OCI-LY3 (cell line): ENCODE measurements at regions not wholly inside any gene's neighbourhood (a gene's known extent, or its start where the extent isn't known, plus 50 kb on each side); places are given as distances from the start of the nearest gene placed in this dataset.
"Not testable (repeated sequence)": the region's sequence is repeated elsewhere in the genome, so short reads cannot be mapped to it uniquely, and the experiment has no call there.

Experiments
- EZH2phosphoT487 ChIP-seq: fragments of 200-600 bp; shearing (Covaris generic); IDR thresholded peaks from 2 replicates; pipeline ENCODE4 v1.6.1; 2018; ENCODE audit warnings: antibody characterized with exemption, mixed run types, low read depth
- TF ChIP-seq, protein P1 (sequence below): fragments of 200-600, 300-600 bp; sonication (generic); IDR thresholded peaks from 2 replicates; pipeline ENCODE4 v1.5.1; 2014; ENCODE audit warnings: antibody characterized with exemption, low read length, low read depth

DNA sequence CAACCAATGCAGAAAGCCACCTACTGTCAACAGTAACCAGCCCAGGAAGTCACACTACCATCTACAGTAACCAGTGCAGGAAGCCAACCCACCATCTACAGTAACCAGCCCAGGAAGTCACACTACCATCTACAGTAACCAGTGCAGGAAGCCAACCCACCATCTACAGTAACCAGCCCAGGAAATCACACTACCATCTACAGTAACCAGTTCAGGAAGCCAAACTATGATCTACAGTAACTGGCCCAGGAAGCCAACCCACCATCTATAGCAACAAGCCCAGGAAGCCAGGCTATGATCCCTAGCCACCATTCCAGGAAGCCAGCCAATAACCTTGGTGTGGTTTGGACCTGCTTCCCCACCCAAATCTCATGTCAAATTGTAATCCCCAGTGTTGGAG lies 97.4 kb upstream of the APCDD1 start:
- TF ChIP-seq, protein P1, sequence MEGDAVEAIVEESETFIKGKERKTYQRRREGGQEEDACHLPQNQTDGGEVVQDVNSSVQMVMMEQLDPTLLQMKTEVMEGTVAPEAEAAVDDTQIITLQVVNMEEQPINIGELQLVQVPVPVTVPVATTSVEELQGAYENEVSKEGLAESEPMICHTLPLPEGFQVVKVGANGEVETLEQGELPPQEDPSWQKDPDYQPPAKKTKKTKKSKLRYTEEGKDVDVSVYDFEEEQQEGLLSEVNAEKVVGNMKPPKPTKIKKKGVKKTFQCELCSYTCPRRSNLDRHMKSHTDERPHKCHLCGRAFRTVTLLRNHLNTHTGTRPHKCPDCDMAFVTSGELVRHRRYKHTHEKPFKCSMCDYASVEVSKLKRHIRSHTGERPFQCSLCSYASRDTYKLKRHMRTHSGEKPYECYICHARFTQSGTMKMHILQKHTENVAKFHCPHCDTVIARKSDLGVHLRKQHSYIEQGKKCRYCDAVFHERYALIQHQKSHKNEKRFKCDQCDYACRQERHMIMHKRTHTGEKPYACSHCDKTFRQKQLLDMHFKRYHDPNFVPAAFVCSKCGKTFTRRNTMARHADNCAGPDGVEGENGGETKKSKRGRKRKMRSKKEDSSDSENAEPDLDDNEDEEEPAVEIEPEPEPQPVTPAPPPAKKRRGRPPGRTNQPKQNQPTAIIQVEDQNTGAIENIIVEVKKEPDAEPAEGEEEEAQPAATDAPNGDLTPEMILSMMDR, result not testable (repeated sequence)
- not testable (repeated sequence) for TF ChIP-seq EZH2phosphoT487
